ENCODE measurements at regions not wholly inside any gene's neighbourhood (a gene's known extent, or its start where the extent isn't known, plus 50 kb on each side); places are given as distances from the start of the nearest gene placed in this dataset.

- H3K4me3 ChIP-seq (ENCODE audit: low read depth in 1 of 2, low read length in 2 of 2), result no peak overlapping the region
- H3K36me3 ChIP-seq (ENCODE audit: insufficient read depth, low read length), result no peaks in the 10 kb centered on the region
- no peak overlapping the region for H3K9ac ChIP-seq (ENCODE audit: low read length)
- no peaks in the 10 kb centered on the region for H3K27me3 ChIP-seq (ENCODE audit: control insufficient read depth in 1 of 2, insufficient read depth in 2 of 2, low read length in 2 of 2)
- no peaks in the 10 kb centered on the region for H3K9me3 ChIP-seq (ENCODE audit: low read length)
- H3K4me1 ChIP-seq (ENCODE audit: insufficient read depth, low read length), result no peaks in the 10 kb centered on the region
- H3K27ac ChIP-seq (ENCODE audit: low read depth, low read length), result no peak overlapping the region
Measured at GRCh38 chr6:6972456-6972855, 135.3 kb upstream of the RREB1 start.

- H3K4me3 ChIP-seq (ENCODE audit: low read depth in 1 of 2, low read length in 2 of 2), result no peak overlapping the region
- H3K36me3 ChIP-seq (ENCODE audit: insufficient read depth, low read length), result no peaks in the 10 kb centered on the region
- H3K4me1 ChIP-seq (ENCODE audit: insufficient read depth, low read length), result no peaks in the 10 kb centered on the region
- H3K27me3 ChIP-seq (ENCODE audit: control insufficient read depth in 1 of 2, insufficient read depth in 2 of 2, low read length in 2 of 2), result no peaks in the 10 kb centered on the region
- no peaks in the 10 kb centered on the region for H3K9me3 ChIP-seq (ENCODE audit: low read length)
- no peak overlapping the region for H3K9ac ChIP-seq (ENCODE audit: low read length)
- H3K27ac ChIP-seq (ENCODE audit: low read depth, low read length), result no peak overlapping the region
Measured at GRCh38 chr6:6973721-6974120, 134.0 kb upstream of the RREB1 start.

GRCh38 chr6:6975459-6976111 lies 132.2 kb upstream of the RREB1 start:
- Histone ChIP-seq H3K9me3 (ENCODE audit: low read length) (no peaks in the 10 kb centered on the region), H3K4me3 (ENCODE audit: low read depth in 1 of 2, low read length in 2 of 2) (no peak overlapping the region), H3K27ac (ENCODE audit: low read depth, low read length) (no peak overlapping the region), H3K4me1 (ENCODE audit: insufficient read depth, low read length) (no peaks in the 10 kb centered on the region), H3K36me3 (ENCODE audit: insufficient read depth, low read length) (no peaks in the 10 kb centered on the region), H3K27me3 (ENCODE audit: control insufficient read depth in 1 of 2, insufficient read depth in 2 of 2, low read length in 2 of 2) (no peaks in the 10 kb centered on the region), H3K9ac (ENCODE audit: low read length) (no peak overlapping the region)

- no peaks in the 10 kb centered on the region for H3K4me1 ChIP-seq (ENCODE audit: insufficient read depth, low read length)
- H3K27me3 ChIP-seq (ENCODE audit: control insufficient read depth in 1 of 2, insufficient read depth in 2 of 2, low read length in 2 of 2), result no peaks in the 10 kb centered on the region
- H3K36me3 ChIP-seq (ENCODE audit: insufficient read depth, low read length), result no peaks in the 10 kb centered on the region
- no peak overlapping the region for H3K27ac ChIP-seq (ENCODE audit: low read depth, low read length)
- H3K9ac ChIP-seq (ENCODE audit: low read length), result no peak overlapping the region
- H3K4me3 ChIP-seq (ENCODE audit: low read depth in 1 of 2, low read length in 2 of 2), result no peak overlapping the region
- no peaks in the 10 kb centered on the region for H3K9me3 ChIP-seq (ENCODE audit: low read length)
Measured at GRCh38 chr6:6976193-6976592, 131.6 kb upstream of the RREB1 start.

GRCh38 chr6:6978731-6979130 lies 129.0 kb upstream of the RREB1 start:
- H3K36me3 ChIP-seq (ENCODE audit: insufficient read depth, low read length), result no peaks in the 10 kb centered on the region
- no peaks in the 10 kb centered on the region for H3K9me3 ChIP-seq (ENCODE audit: low read length)
- no peak overlapping the region for H3K9ac ChIP-seq (ENCODE audit: low read length)
- H3K4me3 ChIP-seq (ENCODE audit: low read depth in 1 of 2, low read length in 2 of 2), result no peak overlapping the region
- no peaks in the 10 kb centered on the region for H3K4me1 ChIP-seq (ENCODE audit: insufficient read depth, low read length)
- H3K27me3 ChIP-seq (ENCODE audit: control insufficient read depth in 1 of 2, insufficient read depth in 2 of 2, low read length in 2 of 2), result no peaks in the 10 kb centered on the region
- H3K27ac ChIP-seq (ENCODE audit: low read depth, low read length), result no peak overlapping the region

GRCh38 chr6:6980999-6981597 lies 126.7 kb upstream of the RREB1 start:
- H3K4me3 ChIP-seq (ENCODE audit: low read depth in 1 of 2, low read length in 2 of 2), result no peak overlapping the region
- no peaks in the 10 kb centered on the region for H3K4me1 ChIP-seq (ENCODE audit: insufficient read depth, low read length)
- H3K36me3 ChIP-seq (ENCODE audit: insufficient read depth, low read length), result no peaks in the 10 kb centered on the region
- H3K27me3 ChIP-seq (ENCODE audit: control insufficient read depth in 1 of 2, insufficient read depth in 2 of 2, low read length in 2 of 2), result no peaks in the 10 kb centered on the region
- H3K27ac ChIP-seq (ENCODE audit: low read depth, low read length), result no peak overlapping the region
- no peak overlapping the region for H3K9ac ChIP-seq (ENCODE audit: low read length)
- H3K9me3 ChIP-seq (ENCODE audit: low read length), result no peaks in the 10 kb centered on the region

GRCh38 chr6:6981681-6982322 lies 126.0 kb upstream of the RREB1 start:
- no peaks in the 10 kb centered on the region for H3K4me1 ChIP-seq (ENCODE audit: insufficient read depth, low read length)
- H3K27me3 ChIP-seq (ENCODE audit: control insufficient read depth in 1 of 2, insufficient read depth in 2 of 2, low read length in 2 of 2), result no peaks in the 10 kb centered on the region
- no peaks in the 10 kb centered on the region for H3K36me3 ChIP-seq (ENCODE audit: insufficient read depth, low read length)
- no peak overlapping the region for H3K27ac ChIP-seq (ENCODE audit: low read depth, low read length)
- no peak overlapping the region for H3K9ac ChIP-seq (ENCODE audit: low read length)
- H3K4me3 ChIP-seq (ENCODE audit: low read depth in 1 of 2, low read length in 2 of 2), result no peak overlapping the region
- H3K9me3 ChIP-seq (ENCODE audit: low read length), result no peaks in the 10 kb centered on the region

- H3K9ac ChIP-seq (ENCODE audit: low read length), result no peak overlapping the region
- H3K27me3 ChIP-seq (ENCODE audit: control insufficient read depth in 1 of 2, insufficient read depth in 2 of 2, low read length in 2 of 2), result no peaks in the 10 kb centered on the region
- H3K9me3 ChIP-seq (ENCODE audit: low read length), result no peaks in the 10 kb centered on the region
- H3K36me3 ChIP-seq (ENCODE audit: insufficient read depth, low read length), result no peaks in the 10 kb centered on the region
- H3K4me3 ChIP-seq (ENCODE audit: low read depth in 1 of 2, low read length in 2 of 2), result no peak overlapping the region
- H3K4me1 ChIP-seq (ENCODE audit: insufficient read depth, low read length), result no peaks in the 10 kb centered on the region
- H3K27ac ChIP-seq (ENCODE audit: low read depth, low read length), result no peak overlapping the region
Measured at GRCh38 chr6:6982663-6983062, 125.1 kb upstream of the RREB1 start.

GRCh38 chr6:6984585-6985366 lies 123.0 kb upstream of the RREB1 start:
- H3K4me1 ChIP-seq (ENCODE audit: insufficient read depth, low read length), result no peaks in the 10 kb centered on the region
- no peak overlapping the region for H3K27ac ChIP-seq (ENCODE audit: low read depth, low read length)
- no peak overlapping the region for H3K9ac ChIP-seq (ENCODE audit: low read length)
- H3K36me3 ChIP-seq (ENCODE audit: insufficient read depth, low read length), result no peaks in the 10 kb centered on the region
- no peaks in the 10 kb centered on the region for H3K9me3 ChIP-seq (ENCODE audit: low read length)
- H3K4me3 ChIP-seq (ENCODE audit: low read depth in 1 of 2, low read length in 2 of 2), result no peak overlapping the region
- no peaks in the 10 kb centered on the region for H3K27me3 ChIP-seq (ENCODE audit: control insufficient read depth in 1 of 2, insufficient read depth in 2 of 2, low read length in 2 of 2)

GRCh38 chr6:6986344-6986743 lies 121.4 kb upstream of the RREB1 start:
- no peak overlapping the region for H3K9ac ChIP-seq (ENCODE audit: low read length)
- no peak overlapping the region for H3K4me3 ChIP-seq (ENCODE audit: low read depth in 1 of 2, low read length in 2 of 2)
- no peaks in the 10 kb centered on the region for H3K27me3 ChIP-seq (ENCODE audit: control insufficient read depth in 1 of 2, insufficient read depth in 2 of 2, low read length in 2 of 2)
- H3K9me3 ChIP-seq (ENCODE audit: low read length), result no peaks in the 10 kb centered on the region
- no peaks in the 10 kb centered on the region for H3K36me3 ChIP-seq (ENCODE audit: insufficient read depth, low read length)
- H3K4me1 ChIP-seq (ENCODE audit: insufficient read depth, low read length), result no peaks in the 10 kb centered on the region
- no peak overlapping the region for H3K27ac ChIP-seq (ENCODE audit: low read depth, low read length)

- Histone ChIP-seq H3K4me1 (ENCODE audit: insufficient read depth, low read length) (no peaks in the 10 kb centered on the region), H3K4me3 (ENCODE audit: low read depth in 1 of 2, low read length in 2 of 2) (no peak overlapping the region), H3K27me3 (ENCODE audit: control insufficient read depth in 1 of 2, insufficient read depth in 2 of 2, low read length in 2 of 2) (no peaks in the 10 kb centered on the region), H3K36me3 (ENCODE audit: insufficient read depth, low read length) (no peaks in the 10 kb centered on the region), H3K9me3 (ENCODE audit: low read length) (no peaks in the 10 kb centered on the region), H3K9ac (ENCODE audit: low read length) (no peak overlapping the region), H3K27ac (ENCODE audit: low read depth, low read length) (no peak overlapping the region)
Measured at GRCh38 chr6:6987749-6988148, 120.0 kb upstream of the RREB1 start.
